ENCODE measurements at regions not wholly inside any gene's neighbourhood (a gene's known extent, or its start where the extent isn't known, plus 50 kb on each side); places are given as distances from the start of the nearest gene placed in this dataset.
"Not testable (repeated sequence)": the region's sequence is repeated elsewhere in the genome, so short reads cannot be mapped to it uniquely, and the experiment has no call there.

- TF ChIP-seq CTCF, EP300, POLR2A (IDR thresholded peaks at IDR 0.05): not testable (repeated sequence)
Observed at GRCh38 chr5:34329201-34329600, 286.2 kb upstream of the C1QTNF3 start.

Measured in ovary (tissue), 3 donors.